ENCODE measurements at regions not wholly inside any gene's neighbourhood (a gene's known extent, or its start where the extent isn't known, plus 50 kb on each side); places are given as distances from the start of the nearest gene placed in this dataset.

DNA sequence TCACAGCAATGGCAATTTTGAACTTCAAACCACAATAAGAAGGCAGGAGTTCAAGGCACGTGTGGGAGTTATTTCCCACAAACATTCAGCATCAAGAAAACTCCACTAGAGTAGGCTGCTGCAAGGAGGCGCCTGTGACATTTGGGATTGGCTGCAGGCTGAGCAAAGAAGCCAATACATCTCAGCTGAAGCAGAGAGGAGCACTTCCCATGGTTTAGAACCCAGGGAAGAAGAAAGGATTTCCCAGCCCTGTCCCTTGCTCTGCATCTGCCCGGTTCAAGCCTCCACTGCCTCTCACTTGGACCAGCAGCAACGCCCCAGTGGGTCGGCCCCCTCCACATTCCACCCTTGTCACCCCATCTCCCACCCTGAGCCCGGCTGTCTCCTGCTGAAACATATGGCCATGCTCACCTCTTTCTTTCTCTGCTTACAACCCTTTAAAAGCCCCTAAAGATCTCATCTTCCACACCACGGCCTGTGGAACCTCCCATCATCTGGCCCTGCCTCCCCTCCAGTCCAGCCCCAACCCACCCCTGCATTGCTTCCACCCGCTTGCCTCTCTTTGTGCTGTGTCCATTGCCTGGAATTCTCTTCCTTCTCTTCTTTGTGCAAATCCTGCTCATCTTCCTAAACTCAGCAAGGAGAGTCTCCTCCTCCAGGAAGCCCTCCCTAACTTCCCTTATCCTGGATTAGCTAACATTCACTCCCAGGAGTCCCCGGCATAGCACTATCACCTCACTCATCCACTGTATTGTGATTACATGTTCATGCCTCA is 128.3 kb downstream of the ANKRD60 start:
- no TSS peak for BruUV-seq (replicated peaks)
- POLR2A ChIA-PET: no interaction called here
- Histone ChIP-seq H3K4me2 (ENCODE audit: low read length) (no peak overlapping the region), H3K79me2 (ENCODE audit: insufficient read depth, low read depth, low read length) (no peaks in the 10 kb centered on the region), H3K27ac (ENCODE audit: low read depth, low read length, poor library complexity, severe bottlenecking) (no peak overlapping the region), H3K36me3 (ENCODE audit: insufficient read depth, low read length) (no peaks in the 10 kb centered on the region), H3K4me1 (ENCODE audit: insufficient read depth, low read length, poor library complexity, severe bottlenecking) (no peaks in the 10 kb centered on the region), H3K4me3 (ENCODE audit: low read depth, low read length, poor library complexity, severe bottlenecking) (no peak overlapping the region), H4K20me1 (ENCODE audit: insufficient read depth, low read length) (no peaks in the 10 kb centered on the region), H3K9me3 (ENCODE audit: low read length) (no peaks in the 10 kb centered on the region), H3K9me2 (ENCODE audit: insufficient read depth, low read length) (no peaks in the 10 kb centered on the region), H2AFZ (ENCODE audit: low read length) (no peak overlapping the region)
- intact Hi-C loops (cut with micrococcal nuclease; ENCODE audit: unreplicated experiment): no loop called here
- CTCF ChIA-PET (ENCODE audit: unreplicated experiment): no interaction called here
- no peak for DNase-seq (ENCODE audit: low spot score)
- TF ChIP-seq EZH2phosphoT487 (IDR thresholded peaks at IDR 0.05; ENCODE audit: borderline replicate concordance, low read depth, low read length): no peak
- TF ChIP-seq, protein P1, sequence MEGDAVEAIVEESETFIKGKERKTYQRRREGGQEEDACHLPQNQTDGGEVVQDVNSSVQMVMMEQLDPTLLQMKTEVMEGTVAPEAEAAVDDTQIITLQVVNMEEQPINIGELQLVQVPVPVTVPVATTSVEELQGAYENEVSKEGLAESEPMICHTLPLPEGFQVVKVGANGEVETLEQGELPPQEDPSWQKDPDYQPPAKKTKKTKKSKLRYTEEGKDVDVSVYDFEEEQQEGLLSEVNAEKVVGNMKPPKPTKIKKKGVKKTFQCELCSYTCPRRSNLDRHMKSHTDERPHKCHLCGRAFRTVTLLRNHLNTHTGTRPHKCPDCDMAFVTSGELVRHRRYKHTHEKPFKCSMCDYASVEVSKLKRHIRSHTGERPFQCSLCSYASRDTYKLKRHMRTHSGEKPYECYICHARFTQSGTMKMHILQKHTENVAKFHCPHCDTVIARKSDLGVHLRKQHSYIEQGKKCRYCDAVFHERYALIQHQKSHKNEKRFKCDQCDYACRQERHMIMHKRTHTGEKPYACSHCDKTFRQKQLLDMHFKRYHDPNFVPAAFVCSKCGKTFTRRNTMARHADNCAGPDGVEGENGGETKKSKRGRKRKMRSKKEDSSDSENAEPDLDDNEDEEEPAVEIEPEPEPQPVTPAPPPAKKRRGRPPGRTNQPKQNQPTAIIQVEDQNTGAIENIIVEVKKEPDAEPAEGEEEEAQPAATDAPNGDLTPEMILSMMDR (conservative IDR thresholded peaks at IDR 0.05; ENCODE audit: low read length): no peak

DNA sequence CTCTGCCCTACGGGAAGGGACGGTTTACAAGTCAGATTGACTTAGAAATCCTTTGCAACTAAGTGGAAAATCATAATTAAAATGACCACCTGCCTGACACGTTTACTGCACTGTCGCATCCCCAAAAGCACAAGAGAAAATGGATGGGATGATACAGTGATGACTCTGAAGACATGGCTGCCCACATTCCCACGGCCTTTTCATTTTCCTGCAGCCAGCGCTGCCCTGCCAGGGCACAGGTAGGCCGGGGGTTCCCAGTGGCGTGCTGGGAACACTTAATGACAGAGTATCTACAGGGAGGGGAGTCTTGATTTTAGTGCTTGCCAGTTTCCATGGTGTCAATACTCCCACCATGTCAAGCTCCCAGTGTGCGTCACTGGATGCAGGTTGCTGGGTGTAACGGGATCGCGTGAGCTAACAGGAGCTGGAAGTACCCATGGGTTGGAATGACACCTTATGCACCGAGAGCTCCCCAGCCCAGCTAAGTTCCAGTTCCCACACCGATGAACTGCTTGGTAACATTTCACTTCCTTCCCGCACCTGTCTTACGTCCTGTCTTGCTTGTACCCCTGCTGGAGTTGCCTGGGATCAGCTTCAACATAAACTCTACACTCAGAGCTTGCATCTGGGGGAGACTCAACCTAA is 129.0 kb downstream of the ANKRD60 start:
- Histone ChIP-seq H3K4me1 (ENCODE audit: insufficient read depth, low read length, poor library complexity, severe bottlenecking) (no peaks in the 10 kb centered on the region), H3K9me2 (ENCODE audit: insufficient read depth, low read length) (no peaks in the 10 kb centered on the region), H4K20me1 (ENCODE audit: insufficient read depth, low read length) (no peaks in the 10 kb centered on the region), H3K79me2 (ENCODE audit: insufficient read depth, low read depth, low read length) (no peaks in the 10 kb centered on the region), H3K4me3 (ENCODE audit: low read depth, low read length, poor library complexity, severe bottlenecking) (no peak overlapping the region), H3K4me2 (ENCODE audit: low read length) (no peak overlapping the region), H2AFZ (ENCODE audit: low read length) (no peak overlapping the region), H3K36me3 (ENCODE audit: insufficient read depth, low read length) (no peaks in the 10 kb centered on the region), H3K27ac (ENCODE audit: low read depth, low read length, poor library complexity, severe bottlenecking) (no peak overlapping the region), H3K9me3 (ENCODE audit: low read length) (no peaks in the 10 kb centered on the region)
- intact Hi-C loops (cut with micrococcal nuclease; ENCODE audit: unreplicated experiment): no loop called here
- ChIA-PET POLR2A (no interaction called here), CTCF (ENCODE audit: unreplicated experiment) (no interaction called here)
- no peak for DNase-seq (ENCODE audit: low spot score)
- no TSS peak for BruUV-seq (replicated peaks)
- TF ChIP-seq, protein P1 (conservative IDR thresholded peaks at IDR 0.05; ENCODE audit: low read length): no peak
- no peak for TF ChIP-seq EZH2phosphoT487 (IDR thresholded peaks at IDR 0.05; ENCODE audit: borderline replicate concordance, low read depth, low read length)

DNA sequence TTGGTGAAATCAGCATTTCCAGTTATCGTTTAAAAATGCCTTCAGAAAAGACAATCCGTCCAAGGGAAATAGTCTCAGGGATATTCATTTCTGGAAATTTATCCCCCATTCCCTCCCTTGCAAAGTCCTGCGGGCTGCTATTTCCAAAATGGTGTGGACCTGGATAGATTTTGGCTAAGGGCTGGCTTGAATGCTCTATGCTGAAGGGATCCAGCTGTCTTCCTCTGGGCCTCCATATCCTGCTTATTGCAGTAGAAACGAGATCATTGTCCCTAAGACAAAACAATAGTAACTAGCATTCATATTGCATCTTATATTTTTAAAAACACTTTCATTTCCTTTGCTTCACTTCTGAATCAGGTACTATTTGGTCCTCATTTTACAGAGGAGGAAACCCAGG is 129.9 kb downstream of the ANKRD60 start:
- Histone ChIP-seq H3K4me1 (ENCODE audit: insufficient read depth, low read length, poor library complexity, severe bottlenecking) (no peaks in the 10 kb centered on the region), H3K36me3 (ENCODE audit: insufficient read depth, low read length) (no peaks in the 10 kb centered on the region), H4K20me1 (ENCODE audit: insufficient read depth, low read length) (no peaks in the 10 kb centered on the region), H3K27ac (ENCODE audit: low read depth, low read length, poor library complexity, severe bottlenecking) (no peak overlapping the region), H3K9me2 (ENCODE audit: insufficient read depth, low read length) (no peaks in the 10 kb centered on the region), H3K79me2 (ENCODE audit: insufficient read depth, low read depth, low read length) (no peaks in the 10 kb centered on the region), H3K4me2 (ENCODE audit: low read length) (no peak overlapping the region), H2AFZ (ENCODE audit: low read length) (no peak overlapping the region), H3K9me3 (ENCODE audit: low read length) (no peaks in the 10 kb centered on the region), H3K4me3 (ENCODE audit: low read depth, low read length, poor library complexity, severe bottlenecking) (no peak overlapping the region)
- intact Hi-C loops (cut with micrococcal nuclease; ENCODE audit: unreplicated experiment): no loop called here
- no TSS peak for BruUV-seq (replicated peaks)
- DNase-seq (ENCODE audit: low spot score): no peak
- TF ChIP-seq, protein P1 (conservative IDR thresholded peaks at IDR 0.05; ENCODE audit: low read length): no peak
- no peak for TF ChIP-seq EZH2phosphoT487 (IDR thresholded peaks at IDR 0.05; ENCODE audit: borderline replicate concordance, low read depth, low read length)
- ChIA-PET POLR2A (no interaction called here), CTCF (ENCODE audit: unreplicated experiment) (no interaction called here)

Measured in OCI-LY7 (cell line).